Anterior cingulate cortex (tissue), 58 donors: ENCODE measurements at regions not wholly inside any gene's neighbourhood (a gene's known extent, or its start where the extent isn't known, plus 50 kb on each side); places are given as distances from the start of the nearest gene placed in this dataset.
"Not testable (repeated sequence)": the region's sequence is repeated elsewhere in the genome, so short reads cannot be mapped to it uniquely, and the experiment has no call there.

Source experiments
- DNase-seq, 58 donors: peaks; one replicate each; lab custom pipeline; 2025; lab: John Stamatoyannopoulos, UW

DNA sequence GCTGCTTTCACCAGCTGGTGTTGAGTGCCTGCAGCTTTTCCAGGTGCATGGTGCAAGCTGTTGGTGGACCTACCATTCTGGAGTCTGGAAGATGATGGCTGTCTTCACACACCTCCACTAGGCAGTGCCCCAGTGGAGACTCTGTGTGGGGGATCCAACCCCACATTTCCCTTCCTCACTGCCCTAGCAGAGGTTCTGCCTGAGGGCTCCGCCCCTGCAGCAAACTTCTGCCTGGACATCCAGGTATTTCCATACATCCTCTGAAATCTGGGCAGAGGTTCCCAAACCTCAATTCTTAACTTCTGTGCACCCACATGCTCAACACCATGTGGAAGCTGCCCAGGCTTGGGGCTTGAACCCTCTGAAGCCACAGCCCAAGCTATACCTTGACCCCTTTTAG, 172.4 kb downstream of the PHF2 start:
- DNase-seq: not testable (repeated sequence)

- DNase-seq: no peak
Measured at GRCh38 chr9:93731963-93732362, 155.6 kb downstream of the PHF2 start.

DNA sequence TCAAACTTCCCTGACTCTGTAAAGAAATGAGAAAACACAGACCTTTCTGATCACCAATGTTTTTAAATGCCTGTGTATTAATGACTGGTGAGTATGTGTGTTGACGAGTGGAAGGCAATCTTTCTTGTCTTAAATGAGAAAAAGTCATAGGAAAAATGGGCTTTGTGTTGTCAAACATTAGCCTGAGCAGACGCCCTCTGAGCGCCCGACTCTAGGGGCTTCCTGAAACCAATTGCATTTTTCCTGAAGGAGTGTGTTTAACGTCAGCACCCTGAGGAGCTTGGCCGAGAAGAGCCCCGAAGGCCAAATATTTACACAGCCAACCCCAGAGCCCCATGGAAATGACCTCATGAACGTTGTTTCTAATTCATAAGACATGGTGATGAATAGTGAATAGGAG, 154.3 kb downstream of the PHF2 start:
- no peak for DNase-seq

- no peak for DNase-seq
Measured at GRCh38 chr9:93730217-93730616, 153.8 kb downstream of the PHF2 start.
